Panc1 (cell line): ENCODE measurements at regions not wholly inside any gene's neighbourhood (a gene's known extent, or its start where the extent isn't known, plus 50 kb on each side); places are given as distances from the start of the nearest gene placed in this dataset.

ENCODE experiments used
- ATAC-seq: fragments of 200-7000 bp; cut with Tn5 transposase; 2 replicates; pipeline ENCODE4 v1.9.1; 2020; ENCODE audit warnings: mild to moderate bottlenecking, moderate library complexity
- BruUV-seq: library from RNA; stranded (reverse); fragments of 400-500 nt; replicated peaks from 2 replicates; lab custom pipeline; 2021; lab: Mats Ljungman, UMichigan
- CTCF ChIA-PET: fragments of 300-600 bp; sonication (Branson Sonifier 250); formaldehyde crosslinking; loops from one replicate; lab custom pipeline; 2022; ENCODE audit warnings: antibody characterized with exemption; lab: Charles Lee
- POLR2A ChIA-PET: fragments of 300-600 bp; sonication (Branson Sonifier 250); formaldehyde crosslinking; loops from one replicate; lab custom pipeline; 2022; ENCODE audit warnings: antibody characterized with exemption; lab: Charles Lee
- DNase-seq: peaks from one replicate; pipeline ENCODE4 v3.0.0-alpha.2; 2010; ENCODE audit warnings: low read depth, low spot score
- H3K27ac ChIP-seq: 2 replicates; pipeline ENCODE4 v1.5.1; 2011; ENCODE audit warnings: mild to moderate bottlenecking, low read length, inconsistent platforms
- H3K27me3 ChIP-seq: fragments of 200-500 bp; sonication (Bioruptor generic); 2 replicates; pipeline ENCODE4 v1.6.0; 2014; ENCODE audit warnings: low read length, inconsistent platforms; ENCODE audit not compliant: control insufficient read depth, insufficient read depth
- H3K36me3 ChIP-seq: fragments of 200-500 bp; sonication (Bioruptor generic); 2 replicates; pipeline ENCODE4 v1.5.1; 2014; ENCODE audit warnings: inconsistent platforms, mild to moderate bottlenecking, low read length, moderate library complexity; ENCODE audit not compliant: control insufficient read depth, insufficient read depth
- H3K4me1 ChIP-seq: 2 replicates; pipeline ENCODE4 v1.5.1; 2011; ENCODE audit warnings: inconsistent platforms, mild to moderate bottlenecking, low read length, moderate library complexity; ENCODE audit not compliant: control insufficient read depth, insufficient read depth
- H3K4me3 ChIP-seq, 2 experiments: 2 replicates each; pipeline ENCODE4 v1.5.1; 2011 to 2012; ENCODE audit warnings: low read depth in 2 of 2, low read length in 2 of 2, mild to moderate bottlenecking in 2 of 2, inconsistent platforms in 1 of 2, moderate library complexity in 1 of 2
- H3K9me3 ChIP-seq: fragments of 200-500 bp; sonication (Bioruptor generic); 2 replicates; pipeline ENCODE4 v1.5.1; 2014; ENCODE audit warnings: low read depth, mild to moderate bottlenecking, inconsistent platforms, low read length, moderate library complexity; ENCODE audit not compliant: control insufficient read depth, insufficient read depth
- POLR2AphosphoS5 ChIP-seq: IDR thresholded peaks from 2 replicates; pipeline ENCODE4 v1.6.1; 2012; ENCODE audit warnings: mild to moderate bottlenecking, low read depth, low read length, moderate library complexity
- SIN3A ChIP-seq: IDR thresholded peaks from 2 replicates; pipeline ENCODE4 v1.6.1; 2012; ENCODE audit warnings: low read depth, mild to moderate bottlenecking, low read length, moderate library complexity, borderline replicate concordance; ENCODE audit not compliant: insufficient read depth
- TCF7L2 ChIP-seq: IDR thresholded peaks from 2 replicates; pipeline ENCODE4 v1.6.1; 2011; ENCODE audit warnings: mild to moderate bottlenecking, low read depth, low read length, inconsistent platforms
- in situ Hi-C: cut with HindIII; loops from 2 replicates; pipeline ENCODE4 v1.10.0; 2016; ENCODE audit warnings: low sequenced_read_pairs, low pct_unique_long_range_greater_than_20kb
- intact Hi-C: fragments of 100-400 bp; cut with micrococcal nuclease; formaldehyde crosslinking; loops from one replicate; pipeline ENCODE4 v1.10.0; 2022; ENCODE audit not compliant: unreplicated experiment
- TF ChIP-seq, protein P1 (sequence below), 2 experiments: IDR thresholded peaks; 2 replicates each; pipeline ENCODE4 v1.6.1; 2011 to 2012; ENCODE audit warnings: low read depth in 2 of 2, control low read depth in 1 of 2, low read length in 1 of 2, mild to moderate bottlenecking in 1 of 2, moderate library complexity in 1 of 2; ENCODE audit not compliant: insufficient read depth in 1 of 2
- TF ChIP-seq, protein P2 (sequence below): fragments of 450-650 bp; IDR thresholded peaks from 2 replicates; pipeline ENCODE4 v1.5.1; 2017; ENCODE audit warnings: mild to moderate bottlenecking

GRCh38 chr3:144403040-144403457, 431.4 kb downstream of the DIPK2A start:
- in situ Hi-C loops = no loop called here

DNA sequence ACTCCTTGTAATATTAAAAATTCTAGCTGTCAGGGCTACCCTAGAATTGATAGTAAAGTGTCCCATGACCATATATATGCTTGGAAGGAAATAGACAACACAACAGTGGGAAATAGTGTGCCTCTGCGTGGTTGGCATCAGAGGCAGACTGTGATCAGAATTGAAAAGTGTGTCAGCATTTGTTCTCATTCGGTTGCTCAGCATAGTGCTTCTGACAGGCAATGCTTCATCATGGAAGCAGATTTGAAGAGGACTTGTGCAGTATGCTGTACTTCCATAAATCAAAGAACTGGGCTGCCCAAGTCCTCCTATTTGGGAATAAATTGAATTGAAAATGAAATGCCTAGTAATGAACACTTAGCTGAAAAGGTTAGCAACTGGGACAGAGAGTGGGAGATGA, 435.7 kb downstream of the DIPK2A start:
- CTCF ChIA-PET = no interaction called here
- in situ Hi-C loops = no loop called here

More at GRCh38 chr3:144403040-144403457, 431.4 kb downstream of the DIPK2A start:
- POLR2A ChIA-PET = no interaction called here
- ATAC-seq (no peak), DNase-seq (no peak)
- no TSS peak for BruUV-seq
- CTCF ChIA-PET = no interaction called here
- Histone ChIP-seq H3K27ac (no peak overlapping the region), H3K36me3 (no peaks in the 10 kb centered on the region), H3K4me3 (no peak overlapping the region), H3K27me3 (no peaks in the 10 kb centered on the region), H3K4me1 (no peaks in the 10 kb centered on the region), H3K9me3 (no peaks in the 10 kb centered on the region)
- intact Hi-C loops = no loop called here
- TF ChIP-seq POLR2AphosphoS5 (no peak), TCF7L2 (no peak), SIN3A (no peak)
- TF ChIP-seq, protein P1, sequence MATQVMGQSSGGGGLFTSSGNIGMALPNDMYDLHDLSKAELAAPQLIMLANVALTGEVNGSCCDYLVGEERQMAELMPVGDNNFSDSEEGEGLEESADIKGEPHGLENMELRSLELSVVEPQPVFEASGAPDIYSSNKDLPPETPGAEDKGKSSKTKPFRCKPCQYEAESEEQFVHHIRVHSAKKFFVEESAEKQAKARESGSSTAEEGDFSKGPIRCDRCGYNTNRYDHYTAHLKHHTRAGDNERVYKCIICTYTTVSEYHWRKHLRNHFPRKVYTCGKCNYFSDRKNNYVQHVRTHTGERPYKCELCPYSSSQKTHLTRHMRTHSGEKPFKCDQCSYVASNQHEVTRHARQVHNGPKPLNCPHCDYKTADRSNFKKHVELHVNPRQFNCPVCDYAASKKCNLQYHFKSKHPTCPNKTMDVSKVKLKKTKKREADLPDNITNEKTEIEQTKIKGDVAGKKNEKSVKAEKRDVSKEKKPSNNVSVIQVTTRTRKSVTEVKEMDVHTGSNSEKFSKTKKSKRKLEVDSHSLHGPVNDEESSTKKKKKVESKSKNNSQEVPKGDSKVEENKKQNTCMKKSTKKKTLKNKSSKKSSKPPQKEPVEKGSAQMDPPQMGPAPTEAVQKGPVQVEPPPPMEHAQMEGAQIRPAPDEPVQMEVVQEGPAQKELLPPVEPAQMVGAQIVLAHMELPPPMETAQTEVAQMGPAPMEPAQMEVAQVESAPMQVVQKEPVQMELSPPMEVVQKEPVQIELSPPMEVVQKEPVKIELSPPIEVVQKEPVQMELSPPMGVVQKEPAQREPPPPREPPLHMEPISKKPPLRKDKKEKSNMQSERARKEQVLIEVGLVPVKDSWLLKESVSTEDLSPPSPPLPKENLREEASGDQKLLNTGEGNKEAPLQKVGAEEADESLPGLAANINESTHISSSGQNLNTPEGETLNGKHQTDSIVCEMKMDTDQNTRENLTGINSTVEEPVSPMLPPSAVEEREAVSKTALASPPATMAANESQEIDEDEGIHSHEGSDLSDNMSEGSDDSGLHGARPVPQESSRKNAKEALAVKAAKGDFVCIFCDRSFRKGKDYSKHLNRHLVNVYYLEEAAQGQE (IDR thresholded peaks at IDR 0.05; ENCODE audit: insufficient read depth in 1 of 2, low read depth in 2 of 2, low read length in 1 of 2) = no peak
- TF ChIP-seq, protein P2, sequence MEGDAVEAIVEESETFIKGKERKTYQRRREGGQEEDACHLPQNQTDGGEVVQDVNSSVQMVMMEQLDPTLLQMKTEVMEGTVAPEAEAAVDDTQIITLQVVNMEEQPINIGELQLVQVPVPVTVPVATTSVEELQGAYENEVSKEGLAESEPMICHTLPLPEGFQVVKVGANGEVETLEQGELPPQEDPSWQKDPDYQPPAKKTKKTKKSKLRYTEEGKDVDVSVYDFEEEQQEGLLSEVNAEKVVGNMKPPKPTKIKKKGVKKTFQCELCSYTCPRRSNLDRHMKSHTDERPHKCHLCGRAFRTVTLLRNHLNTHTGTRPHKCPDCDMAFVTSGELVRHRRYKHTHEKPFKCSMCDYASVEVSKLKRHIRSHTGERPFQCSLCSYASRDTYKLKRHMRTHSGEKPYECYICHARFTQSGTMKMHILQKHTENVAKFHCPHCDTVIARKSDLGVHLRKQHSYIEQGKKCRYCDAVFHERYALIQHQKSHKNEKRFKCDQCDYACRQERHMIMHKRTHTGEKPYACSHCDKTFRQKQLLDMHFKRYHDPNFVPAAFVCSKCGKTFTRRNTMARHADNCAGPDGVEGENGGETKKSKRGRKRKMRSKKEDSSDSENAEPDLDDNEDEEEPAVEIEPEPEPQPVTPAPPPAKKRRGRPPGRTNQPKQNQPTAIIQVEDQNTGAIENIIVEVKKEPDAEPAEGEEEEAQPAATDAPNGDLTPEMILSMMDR = no peak

More for the DNA sequence above, 435.7 kb downstream of the DIPK2A start:
- intact Hi-C loops = no loop called here
- H3K9me3 ChIP-seq = no peaks in the 10 kb centered on the region
- DNase-seq = no peak
- ATAC-seq = no peak
- H3K4me3 ChIP-seq = no peak overlapping the region
- no peak overlapping the region for H3K27ac ChIP-seq
- no peaks in the 10 kb centered on the region for H3K4me1 ChIP-seq
- TF ChIP-seq, protein P2 = no peak
- TF ChIP-seq POLR2AphosphoS5 (no peak), SIN3A (no peak), TCF7L2 (no peak)
- TF ChIP-seq, protein P1 (IDR thresholded peaks at IDR 0.05; ENCODE audit: insufficient read depth in 1 of 2, low read depth in 2 of 2, low read length in 1 of 2) = no peak
- POLR2A ChIA-PET = no interaction called here
- no TSS peak for BruUV-seq
- no peaks in the 10 kb centered on the region for H3K36me3 ChIP-seq
- H3K27me3 ChIP-seq = no peaks in the 10 kb centered on the region
